GM21526 (cell line): ENCODE measurements at regions not wholly inside any gene's neighbourhood (a gene's known extent, or its start where the extent isn't known, plus 50 kb on each side); places are given as distances from the start of the nearest gene placed in this dataset.
"Not testable (repeated sequence)": the region's sequence is repeated elsewhere in the genome, so short reads cannot be mapped to it uniquely, and the experiment has no call there.

Source experiments
- ATAC-seq: cut with Tn5 transposase; IDR thresholded peaks from one replicate; pipeline ENCODE4 v1.9.1; 2021; ENCODE audit warnings: moderate library complexity; ENCODE audit not compliant: unreplicated experiment, low FRiP score

- no peak for ATAC-seq
Observed at GRCh38 chr2:61688369-61689334, 150.5 kb upstream of the XPO1 start.

- no peak for ATAC-seq
Observed at GRCh38 chr2:61679096-61679495, 140.9 kb upstream of the XPO1 start.

- ATAC-seq, result no peak
Observed at GRCh38 chr2:61677942-61678341, 139.8 kb upstream of the XPO1 start.

- ATAC-seq, result no peak
Observed at GRCh38 chr2:61677306-61677705, 139.2 kb upstream of the XPO1 start.

- no peak for ATAC-seq
Observed at GRCh38 chr2:61675204-61675603, 137.0 kb upstream of the XPO1 start.

GRCh38 chr2:61671561-61672315, 133.6 kb upstream of the XPO1 start:
- no peak for ATAC-seq

- ATAC-seq, result peak; percentile 64
Observed at GRCh38 chr2:61670591-61671501, 132.7 kb upstream of the XPO1 start.

- no peak for ATAC-seq
Observed at GRCh38 chr2:61664190-61664589, 126.0 kb upstream of the XPO1 start.

GRCh38 chr2:61662990-61663389, 124.8 kb upstream of the XPO1 start:
- no peak for ATAC-seq

- no peak for ATAC-seq
Observed at GRCh38 chr2:61660511-61661388, 122.6 kb upstream of the XPO1 start.

- ATAC-seq, result no peak
Observed at GRCh38 chr2:61658841-61659780, 121.0 kb upstream of the XPO1 start.

GRCh38 chr2:61649946-61650345, 111.8 kb upstream of the XPO1 start:
- ATAC-seq, result not testable (repeated sequence)

- ATAC-seq, result no peak
Observed at GRCh38 chr2:61649021-61649420, 110.9 kb upstream of the XPO1 start.

GRCh38 chr2:61647044-61647443, 108.9 kb upstream of the XPO1 start:
- no peak for ATAC-seq

GRCh38 chr2:61645911-61646310, 107.8 kb upstream of the XPO1 start:
- ATAC-seq, result no peak

GRCh38 chr2:61643153-61643552, 105.0 kb upstream of the XPO1 start:
- not testable (repeated sequence) for ATAC-seq

- no peak for ATAC-seq
Observed at GRCh38 chr2:61640406-61640805, 102.2 kb upstream of the XPO1 start.

GRCh38 chr2:61639721-61640120, 101.6 kb upstream of the XPO1 start:
- no peak for ATAC-seq
